Esophagus (tissue), 2 donors: ENCODE measurements at regions not wholly inside any gene's neighbourhood (a gene's known extent, or its start where the extent isn't known, plus 50 kb on each side); places are given as distances from the start of the nearest gene placed in this dataset.

ENCODE experiments used
- H3K27ac ChIP-seq, 2 donors: one replicate each; pipeline ENCODE4 v1.5.1; 2013; ENCODE audit warnings: low read depth in 2 of 2, mild to moderate bottlenecking in 2 of 2, inconsistent platforms in 1 of 2, low read length in 1 of 2, moderate library complexity in 1 of 2
- H3K27me3 ChIP-seq, 2 donors: one replicate each; pipeline ENCODE4 v1.6.1; 2013; ENCODE audit warnings: low read length in 2 of 2, control low read depth in 1 of 2, mild to moderate bottlenecking in 1 of 2; ENCODE audit not compliant: insufficient read depth in 2 of 2, control insufficient read depth in 1 of 2
- H3K36me3 ChIP-seq, 2 donors: one replicate each; pipeline ENCODE4 v1.6.1; 2013; ENCODE audit warnings: low read length in 1 of 2; ENCODE audit not compliant: control insufficient read depth in 2 of 2, insufficient read depth in 2 of 2
- H3K4me1 ChIP-seq, 2 donors: one replicate each; pipeline ENCODE4 v1.6.1; 2013; ENCODE audit warnings: low read length in 1 of 2; ENCODE audit not compliant: control insufficient read depth in 2 of 2, insufficient read depth in 2 of 2
- H3K4me3 ChIP-seq, 2 donors: one replicate each; pipeline ENCODE4 v1.5.1; 2013; ENCODE audit warnings: low read length in 2 of 2, mild to moderate bottlenecking in 2 of 2, low read depth in 1 of 2, moderate library complexity in 1 of 2
- H3K9me3 ChIP-seq, 2 donors: one replicate each; pipeline ENCODE4 v1.6.1; 2013; ENCODE audit warnings: mild to moderate bottlenecking in 2 of 2, low read depth in 1 of 2, low read length in 1 of 2, moderate library complexity in 1 of 2; ENCODE audit not compliant: control insufficient read depth in 2 of 2, insufficient read depth in 1 of 2
- WGBS, 2 donors: extraction: QIAGEN DNeasy Blood & Tissue Kit; methylation state at CpG; one replicate each; pipeline ENCODE4 v1.1.7; 2013; 5-methylcytosine and 5-hydroxymethylcytosine counted together
- donor health status: healthy with polysubstance abuse.
- donor health status: Bipolar disorder and iron deficiency.

DNA sequence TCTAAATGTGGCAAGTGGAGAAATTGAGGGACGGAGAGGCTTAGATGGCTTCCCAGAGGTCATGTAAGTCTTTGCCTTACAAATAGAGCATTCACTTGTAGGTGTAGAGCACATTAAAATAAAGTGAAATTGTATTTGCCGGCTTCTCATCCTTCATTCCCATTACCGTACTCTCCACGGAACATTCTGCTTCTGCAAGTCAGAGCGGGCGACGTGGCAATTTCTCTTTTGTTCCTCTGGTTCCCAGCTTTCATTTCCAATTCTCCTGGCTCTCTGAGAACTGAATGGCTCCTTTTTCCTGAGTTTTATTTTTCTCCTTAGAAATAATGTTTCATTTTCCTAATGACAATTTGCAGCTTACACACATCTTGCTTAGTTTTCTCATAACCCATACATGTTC, 51.3 kb upstream of the PFKP start:
- H3K36me3 ChIP-seq, result no peaks in the 10 kb centered on the region
- H3K9me3 ChIP-seq, result no peaks in the 10 kb centered on the region
- H3K4me3 ChIP-seq, result no peak overlapping the region
- H3K27me3 ChIP-seq, result no peaks in the 10 kb centered on the region
- H3K27ac ChIP-seq, result no peak overlapping the region
- WGBS, 2 donors, result 73 to 80% methylated on average over 7 of the region's 7 CpGs
- H3K4me1 ChIP-seq, result no peaks in the 10 kb centered on the region

DNA sequence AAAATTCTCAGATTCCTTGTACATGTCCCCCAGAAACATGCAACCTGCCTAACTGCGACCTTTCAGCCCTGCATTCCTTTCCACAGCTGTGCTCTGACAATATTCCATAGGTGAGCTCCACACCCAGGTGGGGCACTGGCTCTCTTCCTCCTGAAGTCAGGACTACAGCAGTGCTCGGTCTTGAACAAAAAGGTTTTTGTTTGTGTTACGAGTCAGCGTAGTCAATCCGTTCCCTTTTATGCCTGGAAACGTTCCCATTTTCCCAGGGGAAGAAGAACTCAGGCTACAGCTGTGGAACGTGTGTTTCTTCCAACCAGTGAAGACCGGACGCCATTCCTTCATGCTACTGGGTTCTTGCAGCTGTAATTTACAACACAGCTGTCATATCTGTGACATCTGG, 52.4 kb upstream of the PFKP start:
- H3K4me1 ChIP-seq, result no peaks in the 10 kb centered on the region
- WGBS, 2 donors, result 27 to 28% methylated on average over 9 of the region's 9 CpGs
- no peak overlapping the region for H3K27ac ChIP-seq
- H3K9me3 ChIP-seq, result no peaks in the 10 kb centered on the region
- H3K4me3 ChIP-seq, result no peak overlapping the region
- no peaks in the 10 kb centered on the region for H3K27me3 ChIP-seq
- no peaks in the 10 kb centered on the region for H3K36me3 ChIP-seq

DNA sequence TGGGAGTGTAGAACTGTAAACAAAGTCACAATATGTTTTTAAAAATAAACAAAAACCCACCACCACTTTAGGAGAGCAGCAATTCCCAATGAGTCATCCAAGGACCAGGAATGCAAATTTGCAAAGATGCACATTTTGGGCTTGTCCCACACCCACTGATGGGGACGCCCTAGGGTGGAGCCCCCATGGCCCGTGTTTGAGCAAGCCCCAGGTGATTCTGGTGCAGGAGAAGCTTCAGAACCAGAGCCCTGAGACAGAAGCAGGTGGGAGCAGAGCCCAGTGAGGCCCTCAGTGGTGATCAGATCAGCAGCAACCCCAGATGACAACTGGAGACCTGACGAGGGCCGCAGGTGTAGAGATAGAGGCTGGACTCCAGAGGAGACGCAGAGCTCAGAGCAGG, 55.1 kb upstream of the PFKP start:
- Histone ChIP-seq H3K4me3 (no peak overlapping the region), H3K36me3 (no peaks in the 10 kb centered on the region), H3K4me1 (no peaks in the 10 kb centered on the region), H3K27me3 (no peaks in the 10 kb centered on the region), H3K27ac (no peak overlapping the region), H3K9me3 (no peaks in the 10 kb centered on the region)
- 82 to 83% methylated on average over 5 of the region's 5 CpGs for WGBS, 2 donors

DNA sequence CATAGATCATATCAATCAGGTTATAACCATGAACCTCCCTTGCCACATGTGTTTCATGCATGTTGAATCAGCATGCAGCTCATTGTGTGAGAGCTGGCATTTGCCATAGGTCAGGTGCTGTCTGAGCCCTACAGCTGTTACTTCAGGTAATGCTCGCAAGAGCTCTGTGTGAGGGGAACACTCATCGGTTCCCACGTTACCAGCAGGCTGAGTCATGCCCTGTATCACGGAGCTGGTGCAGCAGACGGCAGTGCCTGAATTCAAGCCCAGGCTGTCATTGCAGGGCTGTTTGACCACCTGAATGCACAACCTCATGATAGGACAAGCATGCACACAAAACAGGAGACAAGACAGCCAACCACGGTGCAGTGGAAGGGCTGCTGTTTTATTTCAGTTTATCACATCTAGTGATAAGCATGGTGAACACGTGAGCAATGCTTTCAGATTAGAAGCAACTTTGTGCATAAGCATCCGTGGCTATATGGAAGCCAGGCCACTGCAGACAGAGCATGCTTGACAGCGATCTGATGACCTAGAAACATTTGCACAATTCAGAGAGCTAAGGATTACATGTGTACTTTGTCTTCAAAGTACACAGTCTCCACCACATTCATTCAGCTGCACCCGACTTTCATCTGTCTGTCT, 56.4 kb upstream of the PFKP start:
- no peaks in the 10 kb centered on the region for H3K9me3 ChIP-seq
- H3K4me1 ChIP-seq, result no peaks in the 10 kb centered on the region
- H3K27me3 ChIP-seq, result no peaks in the 10 kb centered on the region
- no peak overlapping the region for H3K27ac ChIP-seq
- WGBS, 2 donors, result 48 to 50% methylated on average over 10 of the region's 10 CpGs
- H3K36me3 ChIP-seq, result no peaks in the 10 kb centered on the region
- no peak overlapping the region for H3K4me3 ChIP-seq

DNA sequence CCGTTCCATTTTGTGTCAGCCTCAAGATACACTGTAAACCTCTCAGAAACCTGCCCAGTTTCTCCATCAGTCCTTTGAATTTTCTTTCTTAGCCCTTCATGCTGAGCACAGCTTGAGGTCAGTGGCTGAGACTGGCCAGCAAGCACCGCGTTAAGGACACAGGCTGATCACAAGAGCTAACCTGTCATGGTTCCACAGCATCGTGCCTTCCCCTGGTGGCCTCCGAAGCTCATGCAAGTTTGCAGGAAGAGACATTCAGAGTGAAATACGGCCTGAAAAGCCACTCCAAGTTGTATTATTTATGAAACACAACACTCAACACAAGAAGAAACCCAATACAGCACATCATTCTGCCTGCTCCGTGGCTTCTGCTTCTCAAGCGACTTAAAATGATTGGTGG, 57.0 kb upstream of the PFKP start:
- H3K36me3 ChIP-seq, result no peaks in the 10 kb centered on the region
- no peak overlapping the region for H3K27ac ChIP-seq
- H3K27me3 ChIP-seq, result no peaks in the 10 kb centered on the region
- H3K4me3 ChIP-seq, result no peak overlapping the region
- 76 to 79% methylated on average over 8 of the region's 8 CpGs for WGBS, 2 donors
- no peaks in the 10 kb centered on the region for H3K9me3 ChIP-seq
- no peaks in the 10 kb centered on the region for H3K4me1 ChIP-seq

DNA sequence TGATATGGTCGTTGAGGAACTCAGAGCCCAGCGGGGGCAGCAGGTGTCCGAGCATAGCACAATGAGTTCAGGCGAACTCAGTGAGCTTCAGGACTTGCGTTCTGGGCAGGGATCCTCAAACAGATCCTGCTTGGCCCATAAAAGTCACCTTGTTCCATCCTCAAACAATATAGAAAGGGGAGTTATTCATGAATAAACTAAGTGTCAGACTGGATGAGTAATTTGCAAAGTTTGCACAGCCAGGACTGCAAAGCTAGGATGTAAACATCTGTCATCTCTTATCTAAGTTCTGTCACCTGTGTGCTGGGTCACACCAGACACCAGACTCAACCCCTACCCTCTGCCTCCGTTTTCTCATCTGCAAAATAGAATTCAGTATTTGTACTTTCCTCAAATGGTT, 58.0 kb upstream of the PFKP start:
- H3K27ac ChIP-seq, result no peak overlapping the region
- no peaks in the 10 kb centered on the region for H3K27me3 ChIP-seq
- no peaks in the 10 kb centered on the region for H3K9me3 ChIP-seq
- WGBS, 2 donors, result 38 to 40% methylated on average over 6 of the region's 6 CpGs
- no peak overlapping the region for H3K4me3 ChIP-seq
- H3K36me3 ChIP-seq, result no peaks in the 10 kb centered on the region
- no peaks in the 10 kb centered on the region for H3K4me1 ChIP-seq

DNA sequence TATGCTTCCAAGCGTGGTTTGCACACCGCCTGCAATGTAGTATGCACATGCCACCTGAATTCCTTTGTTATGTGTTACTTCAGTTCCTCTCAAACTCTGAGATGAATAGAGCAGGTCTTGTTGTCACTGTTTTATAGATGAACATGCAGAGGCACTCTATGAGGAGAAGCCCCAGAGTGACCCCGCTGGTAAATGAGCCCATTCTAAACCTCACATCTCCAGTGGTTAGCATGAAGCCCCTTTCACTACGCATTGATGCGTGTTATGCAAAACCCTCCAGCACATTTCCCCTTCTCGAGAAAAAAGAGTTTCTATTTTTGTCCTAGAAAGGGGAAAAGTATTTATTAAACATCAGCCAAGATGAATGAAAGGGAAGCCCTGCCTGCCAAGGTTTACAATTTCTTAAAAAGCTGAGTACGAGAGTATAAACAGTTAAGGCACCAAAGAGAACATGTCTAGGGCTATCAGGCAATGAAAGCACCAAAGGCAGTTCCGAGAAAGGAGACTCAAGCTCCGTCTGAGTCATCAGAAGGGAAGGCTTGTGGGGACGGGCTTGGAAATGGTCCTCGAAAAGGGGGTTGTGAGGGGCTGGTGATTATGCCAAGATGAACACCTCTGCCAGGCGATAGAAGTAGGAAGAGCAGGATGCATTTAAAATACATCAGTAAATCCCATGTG, 58.7 kb upstream of the PFKP start:
- no peaks in the 10 kb centered on the region for H3K27me3 ChIP-seq
- H3K27ac ChIP-seq, result no peak overlapping the region
- no peaks in the 10 kb centered on the region for H3K36me3 ChIP-seq
- WGBS, 2 donors, result 26 to 37% methylated on average over 12 of the region's 12 CpGs
- H3K4me3 ChIP-seq, result no peak overlapping the region
- no peaks in the 10 kb centered on the region for H3K4me1 ChIP-seq
- H3K9me3 ChIP-seq, result no peaks in the 10 kb centered on the region

DNA sequence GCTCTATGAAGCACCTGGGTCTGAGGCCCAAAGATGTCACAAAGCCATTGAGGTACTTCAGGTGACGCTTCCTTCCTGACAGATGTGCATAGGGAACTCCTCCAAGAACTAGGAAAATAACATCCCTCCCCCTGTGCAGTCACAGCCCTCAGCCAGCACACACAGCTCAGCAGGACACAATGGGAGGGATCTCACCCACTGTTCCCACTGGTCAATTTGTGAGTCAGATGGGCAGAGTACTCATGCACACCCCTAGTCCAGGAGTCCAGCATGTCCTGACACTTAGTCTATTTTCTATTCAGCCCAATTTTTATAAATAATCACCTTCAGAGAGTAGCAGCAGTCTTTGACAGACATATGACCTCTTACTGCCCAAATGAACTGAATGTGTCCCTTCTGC, 60.7 kb upstream of the PFKP start:
- Histone ChIP-seq H3K36me3 (no peaks in the 10 kb centered on the region), H3K27ac (no peak overlapping the region), H3K4me1 (no peaks in the 10 kb centered on the region), H3K27me3 (no peaks in the 10 kb centered on the region), H3K4me3 (no peak overlapping the region), H3K9me3 (no peaks in the 10 kb centered on the region)
- WGBS, 2 donors, result 89 to 90% methylated on average over 1 of the region's 1 CpG

DNA sequence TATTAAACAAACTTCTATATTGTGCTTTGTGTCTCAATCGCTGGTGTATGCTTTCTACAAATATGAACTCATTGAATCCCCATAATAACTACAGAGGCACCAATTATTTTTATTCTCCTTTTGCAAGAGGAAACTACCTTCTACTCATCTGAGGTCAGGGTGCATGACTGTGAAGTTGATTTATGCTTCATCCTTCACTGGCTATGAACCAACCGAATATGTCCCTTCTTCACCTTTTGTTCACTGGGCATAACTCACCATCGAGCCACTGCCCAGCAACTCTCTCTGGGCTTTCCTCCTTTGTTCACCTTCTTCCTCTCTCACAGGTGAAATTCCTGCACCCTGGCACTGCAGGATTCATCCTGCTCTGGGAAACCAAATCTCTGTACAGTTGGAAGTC, 61.3 kb upstream of the PFKP start:
- 59 to 68% methylated on average over 3 of the region's 3 CpGs for WGBS, 2 donors
- Histone ChIP-seq H3K36me3 (no peaks in the 10 kb centered on the region), H3K27ac (no peak overlapping the region), H3K9me3 (no peaks in the 10 kb centered on the region), H3K27me3 (no peaks in the 10 kb centered on the region), H3K4me1 (no peaks in the 10 kb centered on the region), H3K4me3 (no peak overlapping the region)

DNA sequence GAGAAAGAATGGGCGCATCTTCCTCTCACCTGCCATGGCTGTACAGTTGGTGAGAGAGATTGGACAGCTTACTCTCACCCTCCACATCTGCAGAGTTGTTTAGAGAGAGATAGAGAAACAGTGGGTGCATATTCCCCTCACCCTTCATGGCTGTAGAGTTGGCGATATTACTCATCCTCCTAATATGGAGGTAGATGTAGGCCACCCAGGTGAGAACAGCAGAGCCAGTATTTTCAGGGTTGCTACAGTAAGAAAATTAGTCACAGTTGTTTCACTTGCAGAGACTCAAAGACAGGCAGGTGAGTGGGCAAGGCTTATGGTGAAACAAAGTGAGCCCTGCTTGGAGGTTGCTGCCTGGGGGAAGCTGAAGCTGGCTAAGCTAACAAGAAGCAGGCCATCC, 65.0 kb upstream of the PFKP start:
- Histone ChIP-seq H3K27ac (no peak overlapping the region), H3K27me3 (no peaks in the 10 kb centered on the region), H3K36me3 (no peaks in the 10 kb centered on the region), H3K9me3 (no peaks in the 10 kb centered on the region), H3K4me1 (no peaks in the 10 kb centered on the region), H3K4me3 (no peak overlapping the region)
- 93 to 94% methylated on average over 2 of the region's 2 CpGs for WGBS, 2 donors
